ENCODE measurements at regions not wholly inside any gene's neighbourhood (a gene's known extent, or its start where the extent isn't known, plus 50 kb on each side); places are given as distances from the start of the nearest gene placed in this dataset.
A peak's percentile ranks its signal among the peaks of the same experiment; 100 is the strongest.
"Not testable (repeated sequence)": the region's sequence is repeated elsewhere in the genome, so short reads cannot be mapped to it uniquely, and the experiment has no call there.

DNA sequence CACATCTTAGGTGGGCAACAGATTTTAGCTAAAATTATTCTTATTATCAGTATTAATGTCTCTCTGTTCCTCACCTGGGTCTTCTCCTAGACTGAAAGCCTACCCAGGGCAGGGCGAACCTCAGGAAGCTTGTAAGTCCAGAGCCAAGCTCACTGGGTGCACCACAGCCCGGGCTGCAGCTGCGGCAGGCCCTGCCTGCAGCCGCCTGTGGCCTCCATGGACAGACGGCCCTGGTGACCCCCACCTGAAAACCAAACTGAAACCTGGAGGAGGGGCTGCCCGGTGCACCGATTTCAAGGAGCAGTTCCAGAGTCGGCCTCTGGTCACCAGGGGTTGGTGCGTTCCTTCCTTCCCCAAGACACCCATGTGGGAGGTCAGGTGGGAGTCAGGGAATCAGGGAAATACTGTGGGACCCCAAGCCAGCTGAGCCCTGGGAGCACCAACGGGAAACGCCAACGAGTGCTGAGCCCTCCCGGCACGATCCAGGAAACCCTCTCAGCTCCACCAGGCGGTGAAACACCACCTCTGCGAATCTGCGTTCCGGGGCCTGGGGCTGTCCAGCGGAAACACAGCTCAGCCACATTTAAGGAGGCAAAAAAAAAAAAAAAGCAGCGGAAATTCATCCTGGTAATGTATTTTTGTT lies 68.6 kb upstream of the PPP1R26 start:
- no peaks in the 10 kb centered on the region for H3K9me3 ChIP-seq
- DNase-seq = no peak
- no peak overlapping the region for H3K4me3 ChIP-seq (ENCODE audit: low read depth, low read length)
- TF ChIP-seq, protein P1, sequence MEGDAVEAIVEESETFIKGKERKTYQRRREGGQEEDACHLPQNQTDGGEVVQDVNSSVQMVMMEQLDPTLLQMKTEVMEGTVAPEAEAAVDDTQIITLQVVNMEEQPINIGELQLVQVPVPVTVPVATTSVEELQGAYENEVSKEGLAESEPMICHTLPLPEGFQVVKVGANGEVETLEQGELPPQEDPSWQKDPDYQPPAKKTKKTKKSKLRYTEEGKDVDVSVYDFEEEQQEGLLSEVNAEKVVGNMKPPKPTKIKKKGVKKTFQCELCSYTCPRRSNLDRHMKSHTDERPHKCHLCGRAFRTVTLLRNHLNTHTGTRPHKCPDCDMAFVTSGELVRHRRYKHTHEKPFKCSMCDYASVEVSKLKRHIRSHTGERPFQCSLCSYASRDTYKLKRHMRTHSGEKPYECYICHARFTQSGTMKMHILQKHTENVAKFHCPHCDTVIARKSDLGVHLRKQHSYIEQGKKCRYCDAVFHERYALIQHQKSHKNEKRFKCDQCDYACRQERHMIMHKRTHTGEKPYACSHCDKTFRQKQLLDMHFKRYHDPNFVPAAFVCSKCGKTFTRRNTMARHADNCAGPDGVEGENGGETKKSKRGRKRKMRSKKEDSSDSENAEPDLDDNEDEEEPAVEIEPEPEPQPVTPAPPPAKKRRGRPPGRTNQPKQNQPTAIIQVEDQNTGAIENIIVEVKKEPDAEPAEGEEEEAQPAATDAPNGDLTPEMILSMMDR (IDR thresholded peaks at IDR 0.05; ENCODE audit: low read depth, low read length) = no peak
- no peaks in the 10 kb centered on the region for H3K27me3 ChIP-seq
- no peaks in the 10 kb centered on the region for H3K4me1 ChIP-seq
- H3K36me3 ChIP-seq = no peaks in the 10 kb centered on the region

DNA sequence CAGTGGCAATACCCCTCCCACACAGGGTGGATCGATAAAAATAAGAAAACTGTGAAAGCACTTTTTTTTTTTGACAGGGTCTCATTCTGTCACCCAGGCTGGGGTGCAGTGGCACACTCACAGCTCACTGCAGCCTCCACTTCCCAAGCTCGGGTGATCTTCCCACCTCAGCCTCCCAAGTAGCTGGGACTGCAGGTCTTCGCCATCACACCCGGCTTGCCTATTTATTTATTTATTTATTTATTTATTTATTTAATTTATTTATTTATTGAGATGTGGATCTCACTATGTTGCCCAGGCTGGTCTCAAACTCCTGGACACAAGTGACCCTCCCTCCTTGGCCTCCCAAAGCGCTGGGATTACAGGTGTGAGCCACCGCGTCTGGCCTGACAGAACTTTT lies 68.0 kb upstream of the PPP1R26 start:
- not testable (repeated sequence) for H3K36me3 ChIP-seq; DNase-seq; H3K4me3 ChIP-seq (ENCODE audit: low read depth, low read length); H3K4me1 ChIP-seq; H3K27me3 ChIP-seq; H3K9me3 ChIP-seq

DNA sequence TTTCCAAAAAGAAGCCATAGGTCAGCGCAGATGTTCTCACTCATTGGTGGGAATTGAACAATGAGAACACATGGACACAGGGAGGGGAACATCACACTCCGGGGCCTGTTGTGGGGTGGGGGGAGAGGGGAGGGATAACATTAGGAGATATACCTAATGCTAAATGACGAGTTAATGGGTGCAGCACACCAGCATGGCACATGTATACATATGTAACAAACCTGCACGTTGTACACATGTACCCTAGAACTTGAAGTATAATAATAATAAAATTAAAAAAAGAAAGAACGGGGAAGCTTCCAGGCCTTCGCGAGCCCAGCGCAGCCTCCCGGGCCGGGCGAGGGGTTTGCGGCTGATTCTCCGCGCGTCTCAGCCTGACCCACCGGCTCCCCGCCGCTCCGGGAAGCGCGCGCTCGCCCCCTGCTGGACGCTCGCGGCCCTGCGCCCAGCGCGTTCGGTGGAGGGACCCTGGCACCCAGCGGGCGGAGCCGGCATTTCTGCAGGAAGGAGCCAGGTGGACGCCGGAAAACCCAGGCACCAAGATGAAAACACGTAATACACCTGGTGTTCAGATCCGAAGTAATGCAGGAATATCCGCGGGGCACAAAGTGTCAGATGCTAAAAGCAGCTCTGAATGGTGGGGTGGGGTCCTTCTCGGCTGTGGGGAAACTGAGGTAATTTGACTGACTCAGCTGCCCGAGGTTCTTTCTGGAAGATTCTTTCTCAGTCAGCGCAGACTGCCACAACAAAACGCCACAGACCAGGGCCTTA lies 67.1 kb upstream of the PPP1R26 start:
- not testable (repeated sequence) for H3K36me3 ChIP-seq; H3K4me3 ChIP-seq (ENCODE audit: low read depth, low read length); H3K9me3 ChIP-seq; H3K27me3 ChIP-seq; H3K4me1 ChIP-seq
- peak; percentile 86 for DNase-seq
- TF ChIP-seq, protein P1 (IDR thresholded peaks at IDR 0.05; ENCODE audit: low read depth, low read length) = peak; percentile 100

DNA sequence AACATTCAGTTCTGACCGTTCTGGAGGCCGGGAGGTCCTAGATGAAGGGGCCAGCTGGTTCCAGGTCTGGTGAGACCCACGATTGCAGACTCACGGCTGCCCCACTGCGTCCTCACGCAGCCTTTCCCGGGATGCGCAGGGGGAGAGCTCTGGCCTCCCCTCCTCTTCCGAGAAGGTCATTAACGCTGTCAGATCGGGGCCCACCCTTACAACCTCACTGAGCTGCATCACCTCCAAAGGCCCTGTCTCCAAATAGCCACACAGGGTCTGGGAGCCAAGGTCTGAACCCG lies 66.6 kb upstream of the PPP1R26 start:
- Histone ChIP-seq H3K9me3 (no peaks in the 10 kb centered on the region), H3K4me1 (no peaks in the 10 kb centered on the region), H3K4me3 (ENCODE audit: low read depth, low read length) (no peak overlapping the region), H3K36me3 (no peaks in the 10 kb centered on the region), H3K27me3 (no peaks in the 10 kb centered on the region)
- no peak for DNase-seq
- TF ChIP-seq, protein P1 (IDR thresholded peaks at IDR 0.05; ENCODE audit: low read depth, low read length) = no peak

DNA sequence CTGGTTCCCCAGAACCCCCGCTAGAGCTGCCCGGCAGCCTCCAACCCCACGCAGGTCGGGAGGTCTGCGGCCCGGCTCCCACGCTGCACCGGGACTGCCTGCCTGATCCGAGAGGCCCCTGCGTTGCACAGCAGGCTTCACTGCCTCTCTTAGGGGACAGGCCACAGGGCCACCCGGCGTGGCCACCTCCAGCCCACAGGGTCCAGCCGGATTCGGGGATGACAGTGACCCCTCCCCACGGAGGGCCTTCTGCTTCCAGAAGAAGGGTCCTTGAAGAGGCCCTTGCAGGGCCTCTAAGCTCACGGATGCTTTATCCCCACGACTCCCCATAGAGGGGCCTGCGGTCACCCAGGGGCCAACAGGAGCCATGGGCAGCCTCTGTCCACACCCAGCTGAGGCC lies 66.1 kb upstream of the PPP1R26 start:
- no peak for DNase-seq
- no peaks in the 10 kb centered on the region for H3K36me3 ChIP-seq
- TF ChIP-seq, protein P1 (IDR thresholded peaks at IDR 0.05; ENCODE audit: low read depth, low read length) = no peak
- no peaks in the 10 kb centered on the region for H3K27me3 ChIP-seq
- H3K9me3 ChIP-seq = no peaks in the 10 kb centered on the region
- no peak overlapping the region for H3K4me3 ChIP-seq (ENCODE audit: low read depth, low read length)
- H3K4me1 ChIP-seq = no peaks in the 10 kb centered on the region

DNA sequence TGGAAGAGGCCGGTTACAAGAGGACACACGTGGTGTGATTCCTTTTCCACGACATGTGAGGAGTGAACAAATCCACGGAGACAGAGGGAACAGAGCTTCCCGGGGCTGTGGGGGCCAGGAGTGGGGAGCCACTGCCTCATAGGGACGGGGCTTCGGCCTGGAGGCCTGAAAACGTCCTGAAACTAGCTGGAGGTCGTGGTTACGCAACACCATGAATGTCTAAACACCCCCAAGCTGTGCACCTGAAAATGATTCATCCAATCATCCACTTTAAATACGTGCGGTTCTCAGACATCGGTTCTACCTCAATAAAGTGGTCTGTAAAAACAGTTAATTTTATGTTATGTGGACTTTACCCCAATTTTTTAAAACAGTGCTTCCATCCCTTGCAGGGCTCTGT lies 65.3 kb upstream of the PPP1R26 start:
- no peaks in the 10 kb centered on the region for H3K36me3 ChIP-seq
- H3K4me3 ChIP-seq (ENCODE audit: low read depth, low read length) = no peak overlapping the region
- DNase-seq = no peak
- no peaks in the 10 kb centered on the region for H3K27me3 ChIP-seq
- TF ChIP-seq, protein P1 (IDR thresholded peaks at IDR 0.05; ENCODE audit: low read depth, low read length) = no peak
- no peaks in the 10 kb centered on the region for H3K9me3 ChIP-seq
- no peaks in the 10 kb centered on the region for H3K4me1 ChIP-seq

Data from BE2C (cell line).